H9 (cell line): ENCODE measurements at regions not wholly inside any gene's neighbourhood (a gene's known extent, or its start where the extent isn't known, plus 50 kb on each side); places are given as distances from the start of the nearest gene placed in this dataset.

Source experiments
- DNase-seq: peaks from one replicate; pipeline ENCODE4 v3.0.0-alpha.2; 2017
- H2AFZ ChIP-seq: one replicate; pipeline ENCODE4 v1.6.1; 2013; ENCODE audit warnings: mild to moderate bottlenecking, low read length, control low read depth, moderate library complexity
- H2AK5ac ChIP-seq: 2 replicates; pipeline ENCODE4 v1.6.1; 2013; ENCODE audit warnings: low read length, control low read depth, mixed read lengths; ENCODE audit not compliant: insufficient read length
- H2BK120ac ChIP-seq: one replicate; pipeline ENCODE4 v1.6.1; 2013; ENCODE audit warnings: low read depth, mild to moderate bottlenecking, low read length, control low read depth, inconsistent platforms; ENCODE audit not compliant: poor library complexity, severe bottlenecking
- H2BK12ac ChIP-seq: 2 replicates; pipeline ENCODE4 v1.6.1; 2013; ENCODE audit warnings: low read length, control low read depth, mixed read lengths, low read depth; ENCODE audit not compliant: insufficient read length
- H2BK15ac ChIP-seq: 2 replicates; pipeline ENCODE4 v1.6.1; 2013; ENCODE audit warnings: low read depth, low read length, control low read depth
- H2BK20ac ChIP-seq: one replicate; pipeline ENCODE4 v1.6.1; 2013; ENCODE audit warnings: low read depth, mild to moderate bottlenecking, low read length, control low read depth, inconsistent platforms; ENCODE audit not compliant: poor library complexity, severe bottlenecking
- H2BK5ac ChIP-seq: 2 replicates; pipeline ENCODE4 v1.6.1; 2013; ENCODE audit warnings: low read length, control low read depth, mixed read lengths; ENCODE audit not compliant: insufficient read length
- H3K14ac ChIP-seq: 2 replicates; pipeline ENCODE4 v1.6.1; 2013; ENCODE audit warnings: low read length, control low read depth; ENCODE audit not compliant: insufficient read depth
- H3K18ac ChIP-seq: 2 replicates; pipeline ENCODE4 v1.6.1; 2013; ENCODE audit warnings: low read depth, mild to moderate bottlenecking, mixed read lengths, low read length, control low read depth; ENCODE audit not compliant: insufficient read length
- H3K23ac ChIP-seq: 2 replicates; pipeline ENCODE4 v1.6.1; 2013; ENCODE audit warnings: low read length, control low read depth, mixed read lengths, low read depth; ENCODE audit not compliant: insufficient read length
- H3K23me2 ChIP-seq: 2 replicates; pipeline ENCODE4 v1.6.1; 2013; ENCODE audit warnings: low read depth, mild to moderate bottlenecking, mixed read lengths, low read length, control low read depth; ENCODE audit not compliant: insufficient read length, poor library complexity, severe bottlenecking
- H3K27ac ChIP-seq: 2 replicates; pipeline ENCODE4 v1.5.1; 2013; ENCODE audit warnings: low read length, control low read depth, mixed read lengths, low read depth; ENCODE audit not compliant: insufficient read length
- H3K27me3 ChIP-seq: 2 replicates; pipeline ENCODE4 v1.6.1; 2013; ENCODE audit warnings: low read length, control low read depth, inconsistent platforms; ENCODE audit not compliant: insufficient read depth
- H3K4ac ChIP-seq: 2 replicates; pipeline ENCODE4 v1.6.1; 2013; ENCODE audit warnings: low read depth, mild to moderate bottlenecking, control low read depth, inconsistent platforms, low read length, moderate library complexity
- H3K4me1 ChIP-seq: 2 replicates; pipeline ENCODE4 v1.6.1; 2013; ENCODE audit warnings: low read length, control low read depth, inconsistent platforms; ENCODE audit not compliant: insufficient read depth
- H3K4me2 ChIP-seq: 2 replicates; pipeline ENCODE4 v1.6.1; 2013; ENCODE audit warnings: low read length, control low read depth, mixed read lengths; ENCODE audit not compliant: insufficient read length, insufficient read depth
- H3K56ac ChIP-seq: 2 replicates; pipeline ENCODE4 v1.6.1; 2013; ENCODE audit warnings: low read depth, mild to moderate bottlenecking, mixed read lengths, low read length, control low read depth; ENCODE audit not compliant: insufficient read length
- H3K79me1 ChIP-seq: 2 replicates; pipeline ENCODE4 v1.6.1; 2013; ENCODE audit warnings: low read depth, mild to moderate bottlenecking, moderate library complexity, low read length, control low read depth, inconsistent platforms; ENCODE audit not compliant: insufficient read depth, poor library complexity, severe bottlenecking
- H3K79me2 ChIP-seq: 2 replicates; pipeline ENCODE4 v1.6.1; 2013; ENCODE audit warnings: low read length, control low read depth, inconsistent platforms; ENCODE audit not compliant: insufficient read depth
- H3K9ac ChIP-seq: 2 replicates; pipeline ENCODE4 v1.6.1; 2013; ENCODE audit warnings: low read length, control low read depth, mixed read lengths; ENCODE audit not compliant: insufficient read length; ENCODE audit errors: extremely low read depth
- H3K9me3 ChIP-seq: one replicate; pipeline ENCODE4 v1.6.1; 2013; ENCODE audit warnings: low read depth, low read length, inconsistent platforms; ENCODE audit not compliant: control insufficient read depth
- H3T11ph ChIP-seq: one replicate; pipeline ENCODE4 v1.6.1; 2013; ENCODE audit warnings: mild to moderate bottlenecking, low read length, control low read depth, inconsistent platforms
- H4K20me1 ChIP-seq: one replicate; pipeline ENCODE4 v1.6.1; 2013; ENCODE audit not compliant: control insufficient read depth, insufficient read length, insufficient read depth
- H4K5ac ChIP-seq: 2 replicates; pipeline ENCODE4 v1.6.1; 2013; ENCODE audit warnings: low read depth, mild to moderate bottlenecking, mixed read lengths, low read length, control low read depth; ENCODE audit not compliant: insufficient read length
- H4K8ac ChIP-seq: replicated peaks from 2 replicates; pipeline ENCODE4 v1.6.1; 2013; ENCODE audit warnings: low read length, control low read depth, mixed read lengths, low read depth; ENCODE audit not compliant: insufficient read length
- H4K91ac ChIP-seq: 2 replicates; pipeline ENCODE4 v1.6.1; 2013; ENCODE audit warnings: low read depth, mild to moderate bottlenecking, moderate library complexity, mixed read lengths, low read length, control low read depth; ENCODE audit not compliant: insufficient read length
- H3K27ac Mint-ChIP-seq, 3 experiments: 2 replicates in 2 of 3; 3 replicates in 1 of 3; pipeline ENCODE4 v1.8.0; 2020 to 2021; ENCODE audit warnings: mixed read lengths in 3 of 3, mild to moderate bottlenecking in 1 of 3, moderate library complexity in 1 of 3
- H3K27me3 Mint-ChIP-seq: 2 replicates; pipeline ENCODE4 v1.8.0; 2021; ENCODE audit warnings: low read depth, mild to moderate bottlenecking, moderate library complexity, mixed read lengths
- H3K36me3 Mint-ChIP-seq, 3 experiments: 2 replicates in 2 of 3; 3 replicates in 1 of 3; pipeline ENCODE4 v1.8.0; 2020 to 2021; ENCODE audit warnings: low read depth in 3 of 3, mixed read lengths in 3 of 3; ENCODE audit not compliant: insufficient read depth in 1 of 3
- H3K4me1 Mint-ChIP-seq, 2 experiments: 2 replicates each; pipeline ENCODE4 v1.8.0; 2020; ENCODE audit warnings: mixed read lengths in 2 of 2
- H3K4me3 Mint-ChIP-seq, 2 experiments: 2 replicates in 1 of 2; 3 replicates in 1 of 2; pipeline ENCODE4 v1.8.0; 2020 to 2021; ENCODE audit warnings: mild to moderate bottlenecking in 2 of 2, mixed read lengths in 2 of 2, moderate library complexity in 1 of 2
- H3K9me3 Mint-ChIP-seq, 2 experiments: 2 replicates in 1 of 2; 3 replicates in 1 of 2; pipeline ENCODE4 v1.8.0; 2020; ENCODE audit warnings: mild to moderate bottlenecking in 2 of 2, mixed read lengths in 2 of 2, moderate library complexity in 1 of 2
- CTCF ChIP-seq: fragments of 200-600 bp; sonication (generic); conservative IDR thresholded peaks from 3 replicates; pipeline ENCODE4 v1.8.0; 2021; ENCODE audit warnings: antibody characterized with exemption, mild to moderate bottlenecking
- WGBS: extraction: QIAGEN DNeasy Blood & Tissue Kit; methylation state at CpG from one replicate; pipeline ENCODE4 v1.1.7; 2013; ENCODE audit warnings: missing lambda C conversion rate, low lambda C conversion rate, mixed read lengths; ENCODE audit not compliant: insufficient read length; ENCODE audit errors: extremely low coverage; 5-methylcytosine and 5-hydroxymethylcytosine counted together

- Histone ChIP-seq H3K9ac (no peak overlapping the region), H2BK12ac (no peak overlapping the region), H4K8ac (no peak overlapping the region), H4K91ac (no peak overlapping the region), H2BK15ac (no peak overlapping the region), H3K9me3 (no peaks in the 10 kb centered on the region), H2AFZ (no peak overlapping the region), H3K56ac (no peak overlapping the region), H4K5ac (no peak overlapping the region), H2BK5ac (no peak overlapping the region), H3K23me2 (peaks cover 3% of the 10 kb centered on the region), H3K4me1 (peaks cover 3% of the 10 kb centered on the region; the same call in 1 of the 2 replicates), H3K14ac (no peak overlapping the region; the same call in 1 of the 2 replicates), H2BK20ac (no peak overlapping the region), H3K27ac (no peak overlapping the region), H3K4me2 (peak overlapping the region; percentile 33), H3K4ac (no peak overlapping the region), H3T11ph (no peak overlapping the region), H3K79me2 (no peaks in the 10 kb centered on the region), H4K20me1 (no peaks in the 10 kb centered on the region), H2AK5ac (no peak overlapping the region), H3K27me3 (no peaks in the 10 kb centered on the region), H2BK120ac (no peak overlapping the region), H3K79me1 (no peaks in the 10 kb centered on the region), H3K23ac (no peak overlapping the region), H3K18ac (no peak overlapping the region)
- H3K9me3 Mint-ChIP-seq, result no peaks in the 10 kb centered on the region
- no peak overlapping the region; a peak in 1 of 7 replicates for H3K27ac Mint-ChIP-seq
- DNase-seq, result no peak
- H3K4me1 Mint-ChIP-seq, result peaks cover 14 to 17% of the 10 kb centered on the region in 2 experiments
- H3K27me3 Mint-ChIP-seq, result no peaks in the 10 kb centered on the region
- no peaks in the 10 kb centered on the region for H3K36me3 Mint-ChIP-seq
- no peak for TF ChIP-seq CTCF
- H3K4me3 Mint-ChIP-seq, result peak overlapping the region; percentile 45 to 68; a peak in 2 of 5 replicates
- WGBS, result no CpG with 5 or more reads among the region's 4 CpGs
These were observed 165.4 kb downstream of the SLC15A5 start for GRCh38 chr12:16112130-16112529.
